NT2/D1 (cell line): ENCODE measurements at regions not wholly inside any gene's neighbourhood (a gene's known extent, or its start where the extent isn't known, plus 50 kb on each side); places are given as distances from the start of the nearest gene placed in this dataset.
A peak's percentile ranks its signal among the peaks of the same experiment; 100 is the strongest.

ENCODE experiments used
- DNase-seq: peaks from one replicate; pipeline ENCODE4 v3.0.0-alpha.2; 2011; ENCODE audit warnings: low read depth, low spot score
- H3K27me3 ChIP-seq: 2 replicates; pipeline ENCODE4 v1.6.0; 2011; ENCODE audit warnings: mild to moderate bottlenecking; ENCODE audit not compliant: insufficient read length, insufficient read depth
- H3K36me3 ChIP-seq: 2 replicates; pipeline ENCODE4 v1.6.1; 2011; ENCODE audit warnings: mild to moderate bottlenecking, low read length, mixed read lengths; ENCODE audit not compliant: insufficient read depth, insufficient read length
- H3K4me1 ChIP-seq: 2 replicates; pipeline ENCODE4 v1.5.1; 2011; ENCODE audit not compliant: insufficient read depth, insufficient read length
- H3K4me3 ChIP-seq: 2 replicates; pipeline ENCODE4 v1.5.1; 2011; ENCODE audit warnings: low read depth; ENCODE audit not compliant: insufficient read length
- H3K9ac ChIP-seq: 2 replicates; pipeline ENCODE4 v1.6.0; 2011; ENCODE audit warnings: low read depth; ENCODE audit not compliant: insufficient read length
- H3K9me3 ChIP-seq: 2 replicates; pipeline ENCODE4 v1.5.1; 2011; ENCODE audit warnings: mild to moderate bottlenecking, low read length; ENCODE audit not compliant: insufficient read depth
- SUZ12 ChIP-seq: IDR thresholded peaks from 2 replicates; pipeline ENCODE4 v1.6.1; 2011; ENCODE audit not compliant: insufficient read length, insufficient read depth; ENCODE audit errors: extremely low read depth
- YY1 ChIP-seq: IDR thresholded peaks from 2 replicates; pipeline ENCODE4 v1.6.1; 2011; ENCODE audit not compliant: insufficient read length, insufficient read depth
- ZNF274 ChIP-seq: IDR thresholded peaks from 2 replicates; pipeline ENCODE4 v1.6.1; 2011; ENCODE audit warnings: mild to moderate bottlenecking, low read depth, low read length

DNA sequence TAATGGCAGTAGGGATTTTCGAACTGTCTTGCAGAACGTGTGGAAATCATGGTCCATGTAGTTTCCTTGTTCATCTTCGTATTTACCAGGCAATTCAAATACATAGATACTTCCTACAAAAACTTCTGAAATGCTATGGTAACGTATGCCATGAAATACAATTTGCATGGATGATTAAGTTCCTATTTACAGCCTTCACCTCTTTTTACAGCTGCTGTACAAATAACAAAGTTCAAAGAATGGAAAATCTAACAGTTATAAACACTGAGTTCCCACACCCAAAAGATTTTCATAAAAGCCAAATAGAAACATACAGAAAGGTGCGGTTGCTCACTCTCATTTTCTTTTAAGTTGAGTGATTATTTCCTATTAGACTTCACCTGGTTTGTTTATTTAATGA is 115.8 kb upstream of the TNFSF11 start:
- no peak for DNase-seq
- Histone ChIP-seq H3K9me3 (peaks cover 9% of the 10 kb centered on the region; the same call in 1 of the 2 replicates), H3K9ac (no peak overlapping the region), H3K36me3 (no peaks in the 10 kb centered on the region), H3K4me1 (no peaks in the 10 kb centered on the region), H3K4me3 (no peak overlapping the region), H3K27me3 (no peaks in the 10 kb centered on the region)
- TF ChIP-seq SUZ12 (no peak), YY1 (no peak), ZNF274 (no peak)

DNA sequence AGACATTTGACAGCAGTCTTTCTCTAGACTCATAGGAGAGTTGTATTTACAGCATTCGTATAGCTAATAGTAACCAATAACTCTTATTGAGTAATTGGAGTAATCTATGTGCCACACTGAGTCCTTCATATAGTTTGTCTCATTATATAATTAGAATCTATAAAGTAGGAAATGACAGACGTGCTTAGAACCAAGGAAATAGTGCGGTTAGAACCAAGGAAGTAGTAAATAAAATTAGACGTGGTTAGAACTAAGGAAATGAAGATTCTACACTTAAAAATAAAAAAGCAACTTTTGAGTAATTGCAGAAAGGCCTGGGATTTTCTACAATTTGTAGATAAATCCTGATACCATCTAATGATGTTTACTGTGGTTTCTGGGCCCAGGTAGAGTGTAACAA is 107.8 kb upstream of the TNFSF11 start:
- TF ChIP-seq YY1 (no peak), ZNF274 (no peak), SUZ12 (no peak)
- Histone ChIP-seq H3K4me3 (no peak overlapping the region), H3K4me1 (no peaks in the 10 kb centered on the region), H3K36me3 (no peaks in the 10 kb centered on the region), H3K9me3 (peaks cover 9% of the 10 kb centered on the region; the same call in 1 of the 2 replicates), H3K9ac (no peak overlapping the region), H3K27me3 (no peaks in the 10 kb centered on the region)
- DNase-seq, result no peak

DNA sequence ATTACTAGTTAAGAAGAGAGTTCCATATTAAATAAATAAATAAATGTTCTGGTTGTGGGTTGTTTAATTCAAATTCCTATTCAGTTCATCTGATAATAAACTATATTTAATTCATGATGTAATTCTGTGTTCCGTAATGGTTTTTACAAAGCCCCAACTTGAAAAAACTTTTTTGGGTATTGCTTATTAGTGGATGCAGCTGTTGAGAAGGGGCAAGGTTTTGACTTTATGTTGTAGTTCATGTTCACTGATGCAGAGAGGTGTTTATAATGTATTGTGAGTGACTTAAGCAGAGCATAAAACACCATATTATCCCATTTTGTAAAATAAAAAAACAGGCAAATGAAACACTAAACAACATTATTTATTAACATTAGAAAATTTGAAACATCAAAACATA is 107.3 kb upstream of the TNFSF11 start:
- Histone ChIP-seq H3K4me1 (no peaks in the 10 kb centered on the region), H3K9ac (no peak overlapping the region), H3K27me3 (no peaks in the 10 kb centered on the region), H3K9me3 (peaks cover 5% of the 10 kb centered on the region; the same call in 1 of the 2 replicates), H3K4me3 (no peak overlapping the region), H3K36me3 (no peaks in the 10 kb centered on the region)
- no peak for DNase-seq
- TF ChIP-seq SUZ12 (no peak), ZNF274 (no peak), YY1 (no peak)

DNA sequence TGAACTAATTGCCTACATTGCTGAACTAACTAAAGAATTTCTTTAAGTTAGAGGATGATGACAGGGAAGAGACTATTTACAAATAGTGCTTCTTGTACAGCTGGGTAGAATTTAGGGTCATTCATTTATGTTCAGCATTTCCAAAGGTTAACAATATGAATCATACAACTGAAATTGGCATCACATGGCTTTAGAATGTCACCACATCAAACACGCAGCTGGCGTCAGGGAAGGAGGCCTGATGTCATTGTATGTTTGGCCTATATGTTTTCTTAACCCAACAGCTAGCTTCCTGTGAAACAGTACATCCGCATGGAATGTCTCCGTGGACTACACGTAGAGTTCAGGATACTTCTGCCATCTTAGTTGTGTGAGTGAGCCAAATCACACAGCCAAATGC is 99.0 kb upstream of the TNFSF11 start:
- TF ChIP-seq YY1 (no peak), SUZ12 (no peak), ZNF274 (no peak)

DNA sequence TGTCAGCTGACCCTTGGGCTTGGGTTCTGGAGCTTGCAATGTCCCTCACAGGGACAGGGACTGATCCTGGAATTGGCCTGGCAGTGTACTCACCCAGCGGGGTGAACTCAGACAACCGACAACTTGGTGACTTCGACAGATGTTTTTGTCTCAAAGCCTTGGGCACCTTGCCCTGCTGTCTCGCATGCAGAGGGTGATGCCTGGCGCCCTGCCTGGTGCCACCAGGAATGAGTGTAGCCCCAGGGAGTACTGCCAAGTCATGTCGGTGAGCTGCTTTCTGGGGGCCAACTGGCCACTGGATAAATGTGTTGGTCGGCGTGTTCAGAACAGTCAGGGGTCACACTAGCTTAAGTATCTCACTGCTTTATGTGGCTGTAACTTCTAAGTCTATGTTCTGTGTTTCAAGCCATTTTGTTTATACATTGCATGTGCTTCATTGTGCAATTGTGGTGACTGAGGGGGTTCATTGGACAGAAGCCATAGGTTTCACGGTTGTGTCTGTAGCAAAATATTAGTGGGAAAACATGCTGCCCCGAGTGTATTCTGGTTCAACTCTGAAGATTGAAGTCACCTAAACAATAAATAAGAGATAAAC is 96.3 kb upstream of the TNFSF11 start:
- Histone ChIP-seq H3K4me1 (no peaks in the 10 kb centered on the region), H3K36me3 (no peaks in the 10 kb centered on the region), H3K4me3 (no peak overlapping the region), H3K9me3 (peaks cover 14% of the 10 kb centered on the region; the same call in 1 of the 2 replicates), H3K9ac (no peak overlapping the region), H3K27me3 (no peaks in the 10 kb centered on the region)
- TF ChIP-seq SUZ12 (no peak), YY1 (no peak), ZNF274 (no peak)
- no peak for DNase-seq

More for the DNA sequence above, 99.0 kb upstream of the TNFSF11 start:
- Histone ChIP-seq H3K4me1 (no peaks in the 10 kb centered on the region), H3K9ac (no peak overlapping the region), H3K9me3 (peaks cover 14% of the 10 kb centered on the region; the same call in 1 of the 2 replicates), H3K36me3 (no peaks in the 10 kb centered on the region), H3K4me3 (no peak overlapping the region), H3K27me3 (no peaks in the 10 kb centered on the region)
- DNase-seq, result no peak

DNA sequence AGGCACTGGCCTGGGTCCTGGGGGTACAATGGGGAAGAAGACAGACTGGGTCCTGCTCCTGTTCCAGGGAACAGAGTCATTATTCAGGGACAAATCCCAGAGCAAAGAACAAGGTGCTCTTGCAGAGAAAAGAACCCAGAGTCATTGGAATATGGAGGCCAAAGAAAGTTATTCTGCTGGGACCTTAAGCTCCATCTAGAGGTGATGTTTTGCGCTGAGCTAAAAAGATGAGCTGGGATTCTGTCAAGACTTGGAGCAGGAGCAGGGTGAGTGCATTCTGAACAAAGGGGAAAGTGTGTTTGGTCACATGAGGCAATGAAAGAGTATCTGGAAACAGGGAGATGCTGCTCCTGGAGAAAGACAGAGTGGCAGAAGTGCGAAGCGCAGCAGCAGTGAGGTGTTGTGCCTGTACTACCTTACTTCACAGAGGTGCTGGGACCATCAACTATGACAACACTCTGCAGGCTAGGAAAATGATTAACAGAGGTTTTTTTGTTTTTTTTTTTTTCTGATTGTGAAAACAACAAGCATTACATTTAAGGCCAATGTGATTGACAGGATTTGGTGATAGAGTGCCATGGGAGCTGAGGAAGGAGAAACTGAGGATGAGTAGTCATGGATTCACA is 95.3 kb upstream of the TNFSF11 start:
- Histone ChIP-seq H3K4me3 (no peak overlapping the region), H3K4me1 (no peaks in the 10 kb centered on the region), H3K36me3 (no peaks in the 10 kb centered on the region), H3K9ac (no peak overlapping the region), H3K27me3 (no peaks in the 10 kb centered on the region), H3K9me3 (peaks cover 14% of the 10 kb centered on the region; the same call in 1 of the 2 replicates)
- TF ChIP-seq ZNF274, result no peak
- TF ChIP-seq SUZ12, result no peak
- no peak for TF ChIP-seq YY1
- peak; percentile 15 for DNase-seq

DNA sequence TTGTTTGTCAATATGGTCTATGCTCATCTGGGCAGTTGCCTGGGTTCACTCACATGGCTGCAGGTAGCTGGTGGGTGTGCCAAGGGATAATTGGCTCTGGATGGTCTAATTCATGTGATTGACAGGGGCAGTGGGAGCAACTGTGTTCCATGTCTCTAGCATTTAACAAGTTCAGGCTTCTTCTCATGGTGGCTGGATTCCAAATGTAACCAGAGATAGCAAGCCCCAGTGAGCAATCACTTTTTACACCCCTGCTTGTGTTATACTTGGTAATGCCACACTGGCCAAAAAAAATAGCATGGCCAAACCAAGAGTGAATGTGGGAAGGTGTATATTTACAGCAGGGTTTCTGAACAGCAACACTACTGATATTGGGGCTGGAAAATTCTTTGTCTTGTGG is 89.6 kb upstream of the TNFSF11 start:
- TF ChIP-seq SUZ12 (no peak), ZNF274 (no peak), YY1 (no peak)
- no peaks in the 10 kb centered on the region for H3K9me3 ChIP-seq
- H3K9ac ChIP-seq, result no peak overlapping the region
- no peaks in the 10 kb centered on the region for H3K4me1 ChIP-seq
- no peak for DNase-seq
- no peaks in the 10 kb centered on the region for H3K36me3 ChIP-seq
- no peak overlapping the region for H3K4me3 ChIP-seq
- no peaks in the 10 kb centered on the region for H3K27me3 ChIP-seq
